ENCODE measurements at regions not wholly inside any gene's neighbourhood (a gene's known extent, or its start where the extent isn't known, plus 50 kb on each side); places are given as distances from the start of the nearest gene placed in this dataset.

GRCh38 chr9:93815135-93815534 lies 140.0 kb downstream of the BARX1 start:
- TF ChIP-seq CTCF (IDR thresholded peaks at IDR 0.05) (no peak), POLR2A (IDR thresholded peaks at IDR 0.05) (no peak), EP300 (IDR thresholded peaks at IDR 0.05) (no peak)

Measured in ovary (tissue), 3 donors.